ENCODE measurements at regions not wholly inside any gene's neighbourhood (a gene's known extent, or its start where the extent isn't known, plus 50 kb on each side); places are given as distances from the start of the nearest gene placed in this dataset.

- H3K4me3 ChIP-seq (ENCODE audit: low read depth, low read length, poor library complexity, severe bottlenecking): no peak overlapping the region
- no peaks in the 10 kb centered on the region for H4K20me1 ChIP-seq (ENCODE audit: insufficient read depth, low read length)
- no peaks in the 10 kb centered on the region for H3K4me1 ChIP-seq (ENCODE audit: insufficient read depth, low read length, severe bottlenecking)
- TF ChIP-seq CTCF (IDR thresholded peaks at IDR 0.05; ENCODE audit: low read length) (no peak), EZH2 (IDR thresholded peaks at IDR 0.05; ENCODE audit: borderline replicate concordance, low read length) (no peak)
- no peak overlapping the region for H3K4me2 ChIP-seq (ENCODE audit: low read length)
- no peaks in the 10 kb centered on the region for H3K27me3 ChIP-seq (ENCODE audit: insufficient read depth, low read length)
- H3K79me2 ChIP-seq (ENCODE audit: insufficient read depth, low read length): no peaks in the 10 kb centered on the region
- no peaks in the 10 kb centered on the region for H3K36me3 ChIP-seq (ENCODE audit: insufficient read depth, low read length)
- no peaks in the 10 kb centered on the region for H3K9me3 ChIP-seq (ENCODE audit: low read length)
- no peak overlapping the region for H3K9ac ChIP-seq (ENCODE audit: low read length)
- H2AFZ ChIP-seq (ENCODE audit: low read length): no peak overlapping the region
- H3K9me2 ChIP-seq (ENCODE audit: low read depth, low read length): no peaks in the 10 kb centered on the region
- no peak overlapping the region for H3K27ac ChIP-seq (ENCODE audit: low read depth, low read length, poor library complexity, severe bottlenecking)
- no peaks in the 10 kb centered on the region for H3F3A ChIP-seq (ENCODE audit: insufficient read depth, low read length)
Measured at GRCh38 chr10:7042419-7043054, 368.3 kb downstream of the SFMBT2 start.

GRCh38 chr10:7042000-7042399, 368.8 kb downstream of the SFMBT2 start:
- Histone ChIP-seq H3K4me1 (ENCODE audit: insufficient read depth, low read length, severe bottlenecking) (no peaks in the 10 kb centered on the region), H3K9me2 (ENCODE audit: low read depth, low read length) (no peaks in the 10 kb centered on the region), H3K9me3 (ENCODE audit: low read length) (no peaks in the 10 kb centered on the region), H4K20me1 (ENCODE audit: insufficient read depth, low read length) (no peaks in the 10 kb centered on the region), H3K36me3 (ENCODE audit: insufficient read depth, low read length) (no peaks in the 10 kb centered on the region), H3K4me2 (ENCODE audit: low read length) (no peak overlapping the region), H3K4me3 (ENCODE audit: low read depth, low read length, poor library complexity, severe bottlenecking) (no peak overlapping the region), H3K79me2 (ENCODE audit: insufficient read depth, low read length) (no peaks in the 10 kb centered on the region), H2AFZ (ENCODE audit: low read length) (no peak overlapping the region), H3K27ac (ENCODE audit: low read depth, low read length, poor library complexity, severe bottlenecking) (no peak overlapping the region), H3K27me3 (ENCODE audit: insufficient read depth, low read length) (no peaks in the 10 kb centered on the region), H3K9ac (ENCODE audit: low read length) (no peak overlapping the region), H3F3A (ENCODE audit: insufficient read depth, low read length) (no peaks in the 10 kb centered on the region)
- TF ChIP-seq EZH2 (IDR thresholded peaks at IDR 0.05; ENCODE audit: borderline replicate concordance, low read length) (no peak), CTCF (IDR thresholded peaks at IDR 0.05; ENCODE audit: low read length) (no peak)

GRCh38 chr10:7040681-7041080, 370.2 kb downstream of the SFMBT2 start:
- Histone ChIP-seq H2AFZ (ENCODE audit: low read length) (no peak overlapping the region), H3K9ac (ENCODE audit: low read length) (no peak overlapping the region), H3K4me3 (ENCODE audit: low read depth, low read length, poor library complexity, severe bottlenecking) (no peak overlapping the region), H4K20me1 (ENCODE audit: insufficient read depth, low read length) (no peaks in the 10 kb centered on the region), H3F3A (ENCODE audit: insufficient read depth, low read length) (no peaks in the 10 kb centered on the region), H3K79me2 (ENCODE audit: insufficient read depth, low read length) (no peaks in the 10 kb centered on the region), H3K4me1 (ENCODE audit: insufficient read depth, low read length, severe bottlenecking) (no peaks in the 10 kb centered on the region), H3K4me2 (ENCODE audit: low read length) (no peak overlapping the region), H3K36me3 (ENCODE audit: insufficient read depth, low read length) (no peaks in the 10 kb centered on the region), H3K27me3 (ENCODE audit: insufficient read depth, low read length) (no peaks in the 10 kb centered on the region), H3K9me2 (ENCODE audit: low read depth, low read length) (no peaks in the 10 kb centered on the region), H3K9me3 (ENCODE audit: low read length) (no peaks in the 10 kb centered on the region), H3K27ac (ENCODE audit: low read depth, low read length, poor library complexity, severe bottlenecking) (no peak overlapping the region)
- TF ChIP-seq EZH2 (IDR thresholded peaks at IDR 0.05; ENCODE audit: borderline replicate concordance, low read length): no peak

- no peak for TF ChIP-seq CTCF (IDR thresholded peaks at IDR 0.05; ENCODE audit: low read length)
- TF ChIP-seq EZH2 (IDR thresholded peaks at IDR 0.05; ENCODE audit: borderline replicate concordance, low read length): no peak
- H4K20me1 ChIP-seq (ENCODE audit: insufficient read depth, low read length): no peaks in the 10 kb centered on the region
- H3K27me3 ChIP-seq (ENCODE audit: insufficient read depth, low read length): no peaks in the 10 kb centered on the region
- no peak overlapping the region for H2AFZ ChIP-seq (ENCODE audit: low read length)
- no peaks in the 10 kb centered on the region for H3F3A ChIP-seq (ENCODE audit: insufficient read depth, low read length)
- no peak overlapping the region for H3K4me2 ChIP-seq (ENCODE audit: low read length)
- H3K36me3 ChIP-seq (ENCODE audit: insufficient read depth, low read length): no peaks in the 10 kb centered on the region
- H3K9me3 ChIP-seq (ENCODE audit: low read length): no peaks in the 10 kb centered on the region
- H3K9me2 ChIP-seq (ENCODE audit: low read depth, low read length): no peaks in the 10 kb centered on the region
- H3K9ac ChIP-seq (ENCODE audit: low read length): no peak overlapping the region
- no peaks in the 10 kb centered on the region for H3K79me2 ChIP-seq (ENCODE audit: insufficient read depth, low read length)
- H3K27ac ChIP-seq (ENCODE audit: low read depth, low read length, poor library complexity, severe bottlenecking): no peak overlapping the region
- H3K4me1 ChIP-seq (ENCODE audit: insufficient read depth, low read length, severe bottlenecking): no peaks in the 10 kb centered on the region
- H3K4me3 ChIP-seq (ENCODE audit: low read depth, low read length, poor library complexity, severe bottlenecking): no peak overlapping the region
Measured at GRCh38 chr10:7039859-7040258, 371.0 kb downstream of the SFMBT2 start.
